GM21825 (cell line): ENCODE measurements at regions not wholly inside any gene's neighbourhood (a gene's known extent, or its start where the extent isn't known, plus 50 kb on each side); places are given as distances from the start of the nearest gene placed in this dataset.

Source experiments
- ATAC-seq: cut with Tn5 transposase; IDR thresholded peaks from one replicate; pipeline ENCODE4 v1.9.1; 2021; ENCODE audit warnings: mild to moderate bottlenecking, moderate library complexity; ENCODE audit not compliant: unreplicated experiment

DNA sequence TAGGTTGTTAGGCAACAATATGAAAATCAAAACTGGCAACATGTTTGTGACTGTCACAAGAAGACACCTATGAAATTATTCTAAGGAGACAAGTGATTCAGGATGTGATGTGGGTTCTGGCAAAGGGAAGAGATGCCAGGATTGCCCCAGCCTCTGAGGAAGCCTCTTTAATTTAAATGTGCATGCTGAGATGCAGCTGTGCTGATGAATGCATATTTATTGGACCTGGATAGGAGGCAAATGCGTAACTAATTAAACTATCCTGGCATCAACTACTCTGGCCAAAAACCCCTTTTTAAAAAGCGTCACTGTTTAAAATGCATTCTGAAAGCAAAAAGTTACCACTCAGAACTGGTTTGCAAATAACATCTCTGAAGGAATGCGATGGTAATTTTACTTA lies 176.5 kb upstream of the DPH6 start:
- no peak for ATAC-seq

GRCh38 chr15:35723120-35723847 lies 177.3 kb upstream of the DPH6 start:
- no peak for ATAC-seq

DNA sequence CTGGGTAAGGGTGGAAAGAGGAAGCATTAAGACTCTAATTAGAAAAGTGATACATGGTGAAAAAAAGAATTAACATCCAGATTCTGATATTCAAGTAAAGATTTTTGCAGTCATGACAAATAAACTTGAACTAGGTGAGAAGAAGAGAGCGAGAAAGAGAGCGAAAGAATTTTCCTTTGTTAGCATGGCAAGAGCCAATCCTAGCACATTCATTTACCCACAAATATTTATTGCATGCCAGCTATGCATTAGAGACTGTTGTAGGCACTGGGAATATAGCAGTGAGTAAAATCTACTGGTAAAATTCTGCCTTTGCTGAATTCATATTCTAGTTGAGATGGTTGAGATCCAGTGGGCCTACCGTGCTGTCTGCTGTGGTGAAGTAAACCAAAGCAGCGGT lies 177.9 kb upstream of the DPH6 start:
- ATAC-seq, result no peak

GRCh38 chr15:35724626-35725025 lies 178.7 kb upstream of the DPH6 start:
- no peak for ATAC-seq

DNA sequence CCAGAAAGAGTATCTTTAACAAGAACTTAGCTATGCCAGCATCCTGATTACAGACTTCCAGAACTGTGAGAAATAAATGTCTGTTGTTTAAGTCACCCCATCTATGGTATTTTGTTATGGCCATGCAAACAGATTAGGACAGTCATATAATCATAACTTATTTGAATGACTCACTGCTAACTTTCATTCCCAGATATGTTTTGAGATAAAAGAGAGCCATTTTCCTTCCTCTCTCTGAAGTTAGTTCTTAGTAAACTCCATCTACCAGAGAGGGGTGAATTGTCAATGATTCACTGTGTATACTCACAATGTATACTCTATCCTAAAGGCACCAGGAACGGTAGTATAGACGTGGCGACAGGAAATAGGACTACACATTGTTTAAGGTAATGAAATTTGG lies 179.4 kb upstream of the DPH6 start:
- ATAC-seq, result no peak

DNA sequence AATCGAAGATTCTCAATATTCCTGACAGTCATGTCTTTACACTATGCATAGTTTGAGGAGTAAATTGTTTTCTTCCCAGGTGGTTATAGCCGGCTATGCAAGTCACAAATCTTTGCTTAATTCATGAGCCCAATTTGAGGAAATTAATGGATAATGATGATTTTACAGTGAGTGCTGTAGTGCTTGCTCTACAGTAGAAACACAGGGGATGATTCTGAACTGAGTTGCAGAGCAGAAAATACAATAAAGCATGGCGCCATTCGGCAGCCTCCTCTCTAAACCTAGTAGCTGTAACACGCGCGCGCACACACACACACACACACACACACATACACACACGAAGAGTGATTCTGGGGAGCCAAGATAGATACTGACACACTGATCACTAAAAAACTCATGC lies 181.7 kb upstream of the DPH6 start:
- no peak for ATAC-seq

GRCh38 chr15:35728219-35728940 lies 182.4 kb upstream of the DPH6 start:
- ATAC-seq, result no peak

- ATAC-seq, result no peak
These were observed 190.2 kb upstream of the DPH6 start for GRCh38 chr15:35736150-35736549.

GRCh38 chr15:35737441-35737840 lies 191.5 kb upstream of the DPH6 start:
- ATAC-seq, result no peak

- no peak for ATAC-seq
These were observed 192.4 kb upstream of the DPH6 start for GRCh38 chr15:35738370-35738769.

- no peak for ATAC-seq
These were observed 194.8 kb upstream of the DPH6 start for GRCh38 chr15:35740761-35741160.

DNA sequence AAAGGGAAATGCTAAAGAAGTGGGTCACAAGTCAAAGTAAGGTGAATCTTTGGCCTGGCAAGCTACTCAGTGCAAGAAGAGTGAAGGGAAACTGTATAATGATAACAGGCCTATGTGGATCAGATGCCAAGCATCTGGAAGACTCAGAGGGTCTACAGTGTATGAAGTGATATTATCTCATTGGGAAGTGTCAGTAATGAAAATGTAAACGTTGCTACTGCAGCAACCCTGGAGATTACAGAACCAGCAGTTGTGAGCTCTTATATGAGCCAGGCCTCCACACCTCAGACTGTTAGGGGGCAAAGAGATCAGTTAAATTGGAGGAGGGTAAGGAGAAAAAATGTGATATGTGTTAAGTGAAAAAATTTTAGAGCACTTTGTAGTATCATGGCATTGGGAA lies 195.4 kb upstream of the DPH6 start:
- ATAC-seq, result no peak

GRCh38 chr15:35741881-35742280 lies 195.9 kb upstream of the DPH6 start:
- ATAC-seq, result no peak

DNA sequence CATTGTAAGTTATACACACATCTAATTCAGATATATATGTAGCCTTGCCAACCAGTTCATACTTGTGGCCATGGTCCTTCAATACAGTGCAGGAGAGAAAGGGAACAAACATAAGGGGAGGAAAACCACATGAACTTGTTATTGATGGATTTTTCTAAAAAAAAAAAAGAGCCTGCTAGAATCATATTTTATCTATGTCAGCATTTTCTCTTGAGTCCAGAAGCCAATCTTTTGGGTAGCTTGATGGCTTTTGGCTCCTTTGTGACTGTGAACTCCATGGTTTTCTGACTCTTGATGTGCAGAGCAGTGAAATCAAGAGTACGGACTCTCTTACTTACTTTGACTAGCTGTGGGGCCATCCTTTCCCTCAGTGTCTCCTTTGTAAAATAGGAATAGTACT lies 197.4 kb upstream of the DPH6 start:
- ATAC-seq, result no peak

GRCh38 chr15:35746121-35746520 lies 200.2 kb upstream of the DPH6 start:
- ATAC-seq, result no peak

GRCh38 chr15:35748105-35748504 lies 202.1 kb upstream of the DPH6 start:
- no peak for ATAC-seq

- no peak for ATAC-seq
These were observed 204.1 kb upstream of the DPH6 start for GRCh38 chr15:35750051-35750450.

GRCh38 chr15:35751413-35752133 lies 205.6 kb upstream of the DPH6 start:
- peak; percentile 68 for ATAC-seq

- no peak for ATAC-seq
These were observed 206.1 kb upstream of the DPH6 start for GRCh38 chr15:35752134-35752466.

DNA sequence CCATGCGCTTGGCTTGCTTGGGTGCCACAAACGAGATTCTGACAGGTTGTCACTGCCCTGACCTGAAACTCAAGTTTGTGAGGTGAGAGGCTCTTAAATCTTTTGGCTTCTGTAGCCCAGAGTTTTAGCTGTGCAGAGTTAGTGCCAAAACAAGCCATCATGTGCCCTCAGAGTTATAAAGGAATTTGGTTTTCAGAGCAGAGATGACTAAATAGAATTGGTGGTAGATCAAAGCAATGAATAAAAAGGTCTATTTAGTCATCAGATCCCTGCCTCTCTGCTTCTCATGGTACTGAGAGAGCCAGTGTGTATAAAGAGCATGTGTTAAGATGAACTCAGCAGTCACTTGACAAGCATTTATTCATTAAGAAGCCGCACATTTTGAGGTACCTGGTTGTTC lies 207.5 kb upstream of the DPH6 start:
- ATAC-seq, result no peak

GRCh38 chr15:35755237-35755802 lies 209.4 kb upstream of the DPH6 start:
- ATAC-seq, result no peak

DNA sequence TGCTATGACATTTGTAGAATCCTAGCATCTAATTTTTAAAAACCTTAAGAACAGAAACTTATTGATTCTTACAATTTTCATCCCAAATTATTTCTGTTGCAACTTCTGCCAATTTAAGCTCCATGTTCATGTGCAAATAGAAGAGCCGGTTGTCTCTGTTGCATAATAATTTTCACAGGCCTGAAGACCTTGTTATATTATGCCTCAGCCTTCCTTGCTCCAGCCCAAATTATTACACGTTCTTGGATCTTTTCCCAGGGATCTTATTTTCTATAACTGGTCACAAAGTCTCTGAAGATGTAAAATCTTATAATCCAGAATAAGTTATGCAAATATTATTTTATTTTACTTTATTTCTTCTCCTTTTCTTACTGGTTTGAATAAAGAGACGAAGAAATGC lies 210.7 kb upstream of the DPH6 start:
- ATAC-seq, result no peak
